Inflammatory macrophage treated with lipopolysaccharide for 4 hours (primary cell): ENCODE measurements at regions not wholly inside any gene's neighbourhood (a gene's known extent, or its start where the extent isn't known, plus 50 kb on each side); places are given as distances from the start of the nearest gene placed in this dataset.

Source experiments
- DNase-seq: peaks from one replicate; pipeline ENCODE4 v3.0.0-alpha.2; 2020

- DNase-seq = no peak
These were observed 390.2 kb upstream of the SGCD start for GRCh38 chr5:155936520-155937406.

DNA sequence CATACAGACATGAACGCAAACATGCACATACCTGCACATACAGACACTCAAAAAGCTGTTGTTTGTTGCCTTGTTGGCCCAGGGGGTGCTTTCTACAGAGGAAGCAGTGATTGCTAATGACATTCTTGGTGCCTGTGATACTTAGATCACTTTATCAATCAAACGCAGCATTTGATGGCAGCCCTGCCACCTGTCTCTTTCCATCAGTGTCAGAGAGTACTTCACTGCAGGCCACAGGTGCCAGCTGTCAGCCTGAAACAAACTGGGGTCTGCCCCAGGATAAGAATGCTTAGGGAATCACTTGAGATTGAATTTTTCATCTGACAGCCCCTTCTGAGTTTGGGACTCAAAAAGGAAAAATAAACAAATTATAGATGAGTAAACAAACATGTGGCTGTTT, 388.9 kb upstream of the SGCD start:
- DNase-seq = no peak

GRCh38 chr5:155941340-155941739, 385.6 kb upstream of the SGCD start:
- no peak for DNase-seq

- DNase-seq = no peak
These were observed 383.2 kb upstream of the SGCD start for GRCh38 chr5:155943516-155944407.

DNA sequence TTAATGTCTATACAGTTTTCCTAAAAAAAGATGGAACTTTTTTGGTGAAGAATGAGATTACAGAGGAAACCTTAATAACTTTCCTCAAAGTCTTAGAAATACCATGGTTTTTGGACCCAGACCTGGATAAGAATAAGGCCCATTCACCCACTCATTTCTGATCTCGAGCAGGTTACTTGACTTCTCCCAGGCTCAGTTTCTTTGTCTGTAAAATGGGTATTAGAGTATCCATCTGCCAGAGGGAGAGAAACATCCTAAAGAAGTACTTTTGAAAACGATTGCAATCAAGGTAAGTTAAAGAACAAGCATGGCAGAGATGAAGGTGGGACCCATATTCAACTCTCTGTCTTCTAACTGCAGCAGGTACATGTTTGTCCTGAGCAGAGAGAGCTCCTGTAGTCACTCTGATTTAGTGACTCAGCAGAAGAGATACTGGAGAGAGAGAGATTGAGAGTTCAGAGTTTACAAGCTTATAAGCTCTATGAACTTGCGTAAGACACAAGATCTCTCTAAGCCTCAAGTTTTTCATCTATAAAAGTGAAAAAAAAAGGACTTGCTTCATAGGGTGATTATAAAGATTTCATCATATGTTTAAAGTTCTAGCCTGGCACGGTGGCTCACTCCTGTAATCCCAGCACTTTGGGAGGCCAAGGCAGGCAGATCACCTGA, 379.4 kb upstream of the SGCD start:
- no peak for DNase-seq

GRCh38 chr5:155948576-155948975, 378.4 kb upstream of the SGCD start:
- DNase-seq = no peak

DNA sequence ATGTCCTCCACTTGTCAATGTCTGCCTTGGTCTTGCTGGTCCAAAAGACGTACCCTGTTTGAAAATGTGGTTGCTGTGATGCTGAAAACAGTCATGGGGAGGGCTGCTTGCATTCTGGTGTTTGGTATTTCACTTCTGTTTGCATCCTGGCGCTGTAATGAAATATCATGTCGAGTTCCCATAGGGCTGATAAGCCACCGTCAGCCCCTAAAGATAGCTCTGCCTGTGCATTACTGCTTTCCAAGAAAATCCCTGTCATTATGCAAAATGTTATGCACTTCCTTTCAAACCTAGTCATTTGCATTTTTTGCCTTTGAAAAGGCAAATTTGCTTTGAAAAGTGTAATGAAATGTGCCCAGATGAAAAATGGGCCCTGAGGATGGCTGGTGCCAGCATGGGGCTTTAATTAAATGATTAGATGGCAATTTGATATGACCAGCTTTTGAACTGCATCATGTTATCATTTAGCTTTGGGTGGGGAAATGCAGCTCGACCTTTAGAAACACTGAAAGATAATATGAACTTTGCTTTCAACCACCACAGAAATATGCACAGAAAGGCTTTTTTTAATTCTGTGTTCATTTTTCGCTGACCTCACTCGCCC, 374.4 kb upstream of the SGCD start:
- no peak for DNase-seq

- DNase-seq = no peak
These were observed 373.6 kb upstream of the SGCD start for GRCh38 chr5:155953335-155953734.

DNA sequence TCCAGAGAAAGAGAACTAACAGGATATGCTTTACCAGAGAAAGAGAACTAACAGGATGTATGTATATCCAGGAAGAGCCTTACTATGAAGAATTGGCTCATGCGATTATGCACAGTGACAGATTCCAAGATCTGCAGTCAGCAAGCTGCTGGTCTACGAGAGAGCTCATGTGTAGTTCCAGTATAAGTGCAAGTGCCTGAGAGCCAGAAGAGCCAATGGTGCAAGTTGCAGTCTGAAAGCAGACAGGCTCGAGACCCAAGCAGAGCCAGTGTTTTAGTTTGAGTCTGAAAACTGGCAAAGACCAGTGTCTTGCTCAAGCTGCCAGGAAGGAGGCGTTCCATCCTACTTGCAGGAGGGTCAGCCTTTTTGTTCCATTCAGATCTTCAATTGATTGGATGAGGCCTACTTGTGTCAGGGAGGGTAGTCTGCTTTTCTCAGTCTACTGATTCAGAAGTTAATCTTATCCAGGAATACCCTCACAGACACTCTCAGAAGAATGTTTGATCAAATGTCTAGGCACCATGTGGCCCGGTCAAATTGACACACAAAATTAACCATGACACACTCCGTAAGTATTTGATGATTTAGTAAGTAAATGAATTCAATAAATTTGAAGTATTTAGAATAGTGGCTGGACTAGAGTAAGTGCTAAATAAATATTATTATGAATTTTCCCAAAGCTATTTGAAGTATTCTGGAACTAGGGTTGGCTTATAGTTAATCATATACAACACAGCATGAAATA, 372.1 kb upstream of the SGCD start:
- no peak for DNase-seq

DNA sequence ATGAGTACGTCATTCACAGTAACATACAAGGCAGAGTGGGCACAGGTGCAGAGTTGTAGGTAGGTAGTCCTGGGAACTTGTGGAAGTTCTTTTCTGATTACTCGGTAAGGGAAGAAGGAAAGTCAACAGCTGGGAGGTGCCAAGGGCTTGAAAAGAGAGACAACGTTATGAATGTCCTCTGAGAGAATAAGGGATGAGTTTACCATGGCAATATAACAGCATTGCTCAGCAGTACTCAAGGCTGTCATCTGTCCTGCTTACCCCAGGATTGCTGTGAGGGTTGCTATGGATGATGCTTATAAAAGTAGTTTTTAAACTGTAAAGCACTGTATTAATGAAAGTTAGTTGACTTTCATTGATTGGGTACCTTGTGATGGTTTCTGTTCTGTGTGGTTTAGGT, 369.1 kb upstream of the SGCD start:
- no peak for DNase-seq

GRCh38 chr5:155959082-155959481, 367.9 kb upstream of the SGCD start:
- DNase-seq = no peak

GRCh38 chr5:155960177-155960576, 366.8 kb upstream of the SGCD start:
- DNase-seq = no peak

DNA sequence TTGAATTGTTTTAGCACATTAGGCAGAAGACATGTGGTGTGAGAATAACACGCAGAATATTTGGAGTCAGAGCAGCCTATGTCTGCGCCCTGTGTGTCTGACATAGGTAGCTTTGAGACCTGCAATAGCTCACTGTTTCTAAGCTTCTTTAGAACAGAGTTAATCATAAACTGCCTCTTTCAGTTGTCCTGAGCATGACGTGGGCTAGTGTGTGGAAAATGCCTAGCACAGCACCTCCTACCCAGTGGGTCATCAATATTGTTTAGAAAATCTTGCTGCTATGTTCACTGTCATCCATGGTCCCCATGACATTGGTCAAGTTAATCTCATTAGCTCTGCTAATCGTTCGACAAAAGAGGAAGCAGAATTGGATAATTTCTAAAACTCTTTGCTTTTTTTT, 357.4 kb upstream of the SGCD start:
- no peak for DNase-seq

GRCh38 chr5:155974369-155974768, 352.6 kb upstream of the SGCD start:
- DNase-seq = no peak

- no peak for DNase-seq
These were observed 348.1 kb upstream of the SGCD start for GRCh38 chr5:155978850-155979249.

DNA sequence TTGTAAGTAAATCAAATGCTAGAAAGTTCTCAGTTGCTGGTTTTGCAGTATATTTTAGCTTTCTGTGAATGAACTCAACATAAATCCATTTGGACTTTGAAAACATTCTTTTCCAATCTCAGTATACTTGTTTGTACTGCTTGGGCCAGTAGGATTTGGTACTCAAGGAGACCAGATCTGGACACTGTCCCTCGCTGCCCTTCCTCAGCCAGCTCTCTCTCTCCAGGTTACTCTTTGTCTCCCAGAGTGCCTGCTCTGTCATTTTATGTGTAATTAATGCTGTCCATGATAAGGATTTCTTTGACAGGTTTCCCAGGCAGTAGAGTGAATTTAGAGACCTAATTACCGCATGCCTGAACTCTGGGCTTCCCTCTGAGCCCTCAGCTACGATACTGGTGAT, 344.6 kb upstream of the SGCD start:
- no peak for DNase-seq

GRCh38 chr5:155983954-155984353, 343.0 kb upstream of the SGCD start:
- DNase-seq = no peak

- DNase-seq = no peak
These were observed 339.6 kb upstream of the SGCD start for GRCh38 chr5:155987265-155987810.

DNA sequence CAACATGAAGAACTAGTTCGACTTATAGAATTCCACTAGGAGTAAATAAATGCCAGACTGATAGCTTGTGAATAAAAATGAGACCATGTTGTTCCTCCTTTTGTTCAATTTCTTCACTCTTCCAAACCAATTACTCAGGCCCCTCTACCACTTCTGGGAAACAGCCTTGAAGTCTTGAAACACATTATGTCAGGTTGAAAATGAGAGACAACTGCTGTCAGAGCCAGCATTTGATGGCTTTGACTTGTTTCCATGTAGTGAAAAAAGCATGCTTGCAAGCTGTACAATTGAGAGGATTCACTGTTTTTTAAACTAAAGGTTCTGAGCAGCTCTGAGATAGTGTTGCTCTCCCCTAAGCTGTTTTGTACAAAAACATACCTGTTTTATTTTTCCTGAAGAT, 337.1 kb upstream of the SGCD start:
- no peak for DNase-seq

DNA sequence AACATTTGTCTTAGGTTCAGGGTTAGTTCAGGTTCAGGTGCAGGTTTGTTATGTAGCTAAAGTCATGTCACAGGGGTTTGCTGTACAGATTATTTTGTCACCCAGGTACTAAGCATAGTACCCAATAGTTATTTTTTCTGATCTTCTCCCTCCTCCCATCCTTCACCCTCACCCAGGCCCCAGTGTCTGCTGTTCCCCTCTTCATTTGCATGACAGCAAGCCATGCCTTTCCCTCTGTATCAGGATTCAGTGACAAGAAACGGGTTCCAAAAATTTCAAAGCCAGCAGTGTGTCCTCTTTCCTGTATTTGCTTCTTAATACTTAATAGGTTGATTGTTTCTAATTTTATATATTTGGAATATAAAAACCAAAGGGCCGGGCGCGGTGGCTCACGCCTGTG, 330.8 kb upstream of the SGCD start:
- DNase-seq = no peak

DNA sequence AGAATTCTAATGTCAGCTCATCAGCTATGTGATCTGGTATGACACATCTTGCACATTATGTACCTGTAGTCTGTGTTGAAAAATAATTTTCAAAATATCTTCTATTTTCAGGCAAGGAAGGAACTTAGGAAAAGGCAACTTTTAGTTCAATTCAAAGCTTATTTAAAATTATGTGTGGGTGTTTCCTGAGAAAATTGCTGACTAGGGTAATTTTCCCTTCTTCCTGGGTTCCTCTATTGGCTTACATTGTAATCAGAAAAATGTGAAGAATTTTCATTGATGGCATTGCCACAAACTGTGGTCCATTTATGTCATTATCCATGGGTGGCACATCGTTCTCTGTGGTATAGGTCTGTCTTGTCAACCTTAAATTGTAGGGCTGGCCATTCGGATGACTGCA, 328.7 kb upstream of the SGCD start:
- no peak for DNase-seq

DNA sequence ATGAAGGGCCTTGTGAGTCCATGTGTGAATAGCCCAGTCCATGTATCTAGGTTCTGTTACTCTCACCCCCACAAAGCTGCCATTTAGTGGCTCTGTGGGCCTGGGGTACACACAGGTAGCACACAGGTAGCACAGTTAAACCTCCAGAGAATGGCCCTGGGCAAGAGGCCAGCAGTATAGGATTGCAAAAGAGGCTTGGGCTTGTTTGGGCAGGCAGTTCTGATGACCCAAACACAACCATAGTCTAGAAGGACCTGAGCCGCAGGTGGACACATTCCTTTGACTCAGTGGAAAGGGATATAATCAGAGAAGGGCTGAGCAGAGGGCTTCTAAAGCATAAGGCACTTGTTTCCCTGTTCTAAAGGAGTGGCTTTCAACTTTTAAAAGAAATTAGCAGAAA, 326.8 kb upstream of the SGCD start:
- no peak for DNase-seq
